DMS 273 treated with DMSO at 0.1 percent for 48 hours (cell line): ENCODE measurements at regions not wholly inside any gene's neighbourhood (a gene's known extent, or its start where the extent isn't known, plus 50 kb on each side); places are given as distances from the start of the nearest gene placed in this dataset.
A peak's percentile ranks its signal among the peaks of the same experiment; 100 is the strongest.

Experiments
- DNase-seq: peaks from one replicate; lab custom pipeline; 2025; lab: John Stamatoyannopoulos, UW

DNA sequence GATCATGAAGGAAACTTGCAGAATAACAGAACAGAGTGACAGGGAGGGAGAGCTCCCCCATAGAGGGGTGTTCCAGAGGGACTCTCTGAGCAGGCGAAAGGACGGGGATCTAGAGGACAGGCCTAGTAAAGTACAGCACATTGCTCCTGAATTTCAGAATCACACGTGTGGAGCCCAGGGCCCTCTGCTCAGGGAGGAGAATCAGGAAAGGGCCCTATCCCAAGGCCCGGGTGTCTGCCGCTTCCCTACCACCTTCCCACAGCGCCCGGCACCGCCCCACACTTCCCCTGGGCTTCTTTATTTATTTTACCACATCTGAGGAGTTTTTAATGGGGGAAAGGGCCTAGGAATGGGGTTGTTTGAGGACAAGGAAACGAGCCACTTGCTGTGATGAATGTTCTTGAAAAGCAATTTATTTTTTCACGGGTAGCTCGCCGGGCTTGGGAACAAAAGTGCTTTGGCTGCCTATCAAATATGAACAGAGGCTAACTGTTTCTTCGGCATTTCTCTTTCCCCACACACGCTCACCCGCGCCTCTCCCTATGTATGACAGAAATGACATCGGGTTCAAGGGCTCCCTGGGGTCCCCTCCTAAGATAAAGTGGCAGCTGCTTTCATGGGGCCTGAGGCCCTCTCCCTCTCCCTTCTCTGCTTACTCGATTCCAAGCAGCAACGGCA, 79.3 kb upstream of the GLI2 start:
- DNase-seq = no peak

DNA sequence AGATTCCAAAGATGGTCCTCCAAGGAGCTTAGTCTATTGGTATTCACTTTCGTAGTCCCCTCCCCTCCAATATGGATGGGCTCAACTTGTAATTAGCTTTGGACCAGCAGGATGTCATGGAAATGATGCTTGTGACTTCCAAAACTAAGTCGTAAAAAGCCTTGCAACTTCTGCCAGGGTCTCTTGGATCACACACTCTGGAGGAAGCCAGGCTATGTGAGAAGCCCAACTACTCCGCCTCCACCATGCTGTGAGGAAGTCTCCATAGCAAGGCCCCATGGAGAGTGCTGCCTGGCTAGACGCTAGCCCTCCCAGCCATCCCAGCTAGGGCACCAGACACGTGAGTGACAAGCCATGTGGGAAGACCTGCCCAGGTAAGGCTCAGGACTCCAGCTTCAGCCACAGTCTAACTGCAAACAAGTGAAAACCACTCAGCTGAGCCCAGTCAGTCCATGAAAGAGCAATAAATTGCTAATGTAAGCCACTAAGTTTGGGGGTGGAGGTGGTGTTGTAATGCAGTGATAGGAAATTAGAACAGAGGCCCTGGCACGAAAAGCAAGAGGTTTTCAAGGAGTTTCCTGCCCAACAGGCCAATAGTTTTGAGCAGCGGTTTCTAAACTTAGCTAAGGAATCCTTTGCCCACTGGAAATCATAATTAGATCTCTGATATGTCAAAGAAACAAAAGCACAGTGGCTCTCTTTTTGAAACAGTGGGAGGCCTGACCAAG, 77.5 kb upstream of the GLI2 start:
- no peak for DNase-seq

DNA sequence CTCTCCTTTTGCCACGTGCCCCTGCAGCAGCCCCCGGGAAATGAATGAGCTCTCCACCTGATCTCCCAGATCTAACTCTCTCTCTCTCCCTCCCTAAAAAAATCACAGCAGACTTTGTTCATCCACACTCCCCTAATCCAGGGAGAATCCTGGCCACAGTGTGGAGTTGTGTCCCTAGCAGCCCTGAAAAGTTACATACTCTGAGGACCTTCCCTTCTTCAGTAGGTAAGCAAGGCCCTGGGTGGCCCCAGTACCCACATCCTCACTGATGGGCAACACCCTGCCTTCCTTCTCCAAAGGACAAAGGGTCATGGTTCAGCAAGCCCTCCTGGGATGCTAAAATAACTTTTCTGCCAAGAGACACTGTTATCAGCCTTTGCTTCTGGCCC, 76.9 kb upstream of the GLI2 start:
- no peak for DNase-seq

DNA sequence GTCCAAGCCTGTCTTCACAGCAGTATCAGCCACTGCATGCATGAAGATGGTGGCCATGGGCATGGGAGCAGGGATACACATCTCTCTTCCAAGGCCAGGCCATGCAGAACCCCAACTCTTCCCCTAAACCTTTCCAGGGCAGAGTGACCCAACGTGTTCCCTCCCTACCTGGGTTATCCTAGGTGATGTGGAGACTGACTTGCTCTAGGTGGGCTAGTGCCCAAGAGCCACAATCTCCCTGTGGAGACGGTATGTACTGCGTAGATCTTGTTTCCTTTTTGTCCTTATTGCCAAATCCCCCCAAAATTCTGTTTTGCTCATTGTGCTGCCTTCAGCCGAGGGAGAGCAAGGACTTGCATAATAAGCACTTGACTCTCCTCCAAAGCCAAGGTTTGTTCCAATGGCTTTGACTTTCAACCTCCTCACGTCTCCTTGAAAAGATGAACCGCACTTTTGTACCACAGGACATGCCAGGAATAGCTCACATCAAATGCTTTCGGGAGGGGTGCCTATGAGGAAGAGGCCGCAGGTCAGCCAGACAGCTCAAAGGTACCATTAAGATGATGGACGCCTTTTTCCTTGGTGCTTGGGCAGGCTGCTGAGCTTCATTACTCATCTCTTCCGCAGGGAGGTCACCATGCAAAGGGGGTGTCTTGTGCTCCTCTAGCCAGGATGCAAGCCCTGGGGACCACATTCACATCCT, 76.2 kb upstream of the GLI2 start:
- no peak for DNase-seq

DNA sequence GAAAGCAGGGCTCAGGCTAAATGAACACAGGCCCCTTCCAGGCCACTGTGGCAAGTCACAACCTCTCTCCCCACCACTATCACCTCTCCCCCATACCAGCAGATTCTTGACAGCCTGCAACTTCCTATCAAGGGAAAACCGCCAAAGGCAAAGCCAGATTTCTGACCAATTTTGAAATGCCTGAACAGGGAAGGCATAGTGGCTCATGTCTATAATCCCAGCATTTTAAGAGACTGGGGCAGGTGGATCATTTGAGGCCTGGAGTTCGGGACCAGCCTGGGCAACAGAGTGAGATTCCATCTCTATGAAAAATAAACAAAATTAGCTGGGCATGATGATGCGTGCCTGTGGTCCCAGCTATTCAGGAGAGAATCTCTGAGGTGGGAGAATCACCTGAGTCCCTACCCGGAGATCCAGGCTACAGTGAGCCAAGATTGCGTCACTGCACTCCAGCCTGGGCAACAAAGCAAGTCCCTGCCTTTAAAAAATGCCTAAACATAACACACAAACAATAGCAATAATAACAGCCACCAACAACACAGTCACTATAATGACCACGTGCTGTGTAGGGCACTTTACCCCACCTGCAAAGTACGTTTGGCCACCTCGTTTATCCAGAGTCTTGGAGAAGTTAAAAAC, 75.5 kb upstream of the GLI2 start:
- no peak for DNase-seq

DNA sequence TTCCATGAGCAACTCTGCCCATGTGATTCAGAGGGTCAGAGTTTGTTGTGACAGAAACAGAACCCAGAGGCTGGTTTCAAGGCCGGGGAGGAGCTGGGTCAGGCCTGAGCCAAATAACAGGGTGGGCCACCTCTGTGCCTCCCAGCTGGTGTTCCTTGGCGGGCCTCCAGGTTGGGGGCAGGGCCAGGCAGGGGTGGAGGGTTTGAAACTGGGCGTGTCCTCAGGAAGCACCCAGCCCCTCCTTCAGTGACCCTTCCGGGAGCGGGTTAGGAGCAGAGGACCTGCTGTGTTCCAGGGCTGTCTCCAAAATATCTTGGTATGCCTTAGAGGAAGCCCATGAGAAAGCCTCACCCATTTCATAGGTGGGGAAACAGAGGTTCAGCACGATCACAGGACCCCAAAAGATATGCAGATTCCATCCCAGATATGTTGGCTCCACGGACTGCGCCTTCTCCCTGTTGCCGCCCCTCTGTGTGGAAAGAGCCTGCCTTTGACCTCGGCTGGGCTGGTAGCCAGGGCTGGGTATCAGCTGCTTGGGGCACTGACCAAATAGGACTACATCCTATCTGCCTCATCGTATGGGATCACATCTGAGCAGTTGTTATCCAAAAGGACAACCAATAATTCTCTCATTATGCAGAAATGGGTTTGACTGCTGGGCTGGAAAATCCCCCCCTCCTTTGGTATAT, 74.8 kb upstream of the GLI2 start:
- DNase-seq = no peak

DNA sequence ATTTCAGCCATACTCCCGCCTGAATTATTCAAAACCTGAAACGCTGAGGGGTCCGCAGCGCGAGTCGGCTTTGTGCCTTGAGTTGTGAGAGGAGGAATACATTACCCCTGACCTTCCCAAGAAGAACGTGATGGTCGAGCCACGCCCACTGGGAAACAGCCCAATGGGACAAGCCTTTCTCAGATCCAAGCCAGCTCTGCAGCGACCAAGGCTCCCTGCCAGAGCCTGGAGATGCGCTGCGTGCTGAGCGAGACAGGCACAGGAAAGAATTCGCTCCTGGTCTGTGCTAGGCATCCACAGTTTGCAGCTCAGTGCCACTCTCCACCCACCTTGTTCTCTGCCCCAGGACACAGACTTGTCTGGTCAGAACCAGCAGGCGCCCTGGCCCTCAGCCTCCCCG, 74.1 kb upstream of the GLI2 start:
- peak; percentile 2 for DNase-seq

DNA sequence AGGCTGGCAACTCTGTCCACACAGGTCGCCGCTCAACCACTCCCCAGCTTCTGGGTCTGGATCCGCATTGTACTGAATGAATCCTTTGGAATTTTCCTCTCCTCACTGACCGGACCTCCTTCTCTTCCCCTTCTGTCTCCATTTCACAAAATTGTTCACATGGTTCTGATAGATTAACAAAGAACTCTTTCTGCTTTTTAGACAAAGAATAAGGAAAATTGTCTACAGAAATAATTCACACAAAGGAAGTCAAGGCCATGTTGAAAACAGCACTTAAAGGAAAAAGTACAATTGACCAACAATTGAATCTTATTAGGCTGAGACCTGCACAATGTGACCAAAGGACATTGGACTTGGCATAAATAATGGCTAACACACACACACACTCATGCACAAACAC, 73.6 kb upstream of the GLI2 start:
- no peak for DNase-seq

DNA sequence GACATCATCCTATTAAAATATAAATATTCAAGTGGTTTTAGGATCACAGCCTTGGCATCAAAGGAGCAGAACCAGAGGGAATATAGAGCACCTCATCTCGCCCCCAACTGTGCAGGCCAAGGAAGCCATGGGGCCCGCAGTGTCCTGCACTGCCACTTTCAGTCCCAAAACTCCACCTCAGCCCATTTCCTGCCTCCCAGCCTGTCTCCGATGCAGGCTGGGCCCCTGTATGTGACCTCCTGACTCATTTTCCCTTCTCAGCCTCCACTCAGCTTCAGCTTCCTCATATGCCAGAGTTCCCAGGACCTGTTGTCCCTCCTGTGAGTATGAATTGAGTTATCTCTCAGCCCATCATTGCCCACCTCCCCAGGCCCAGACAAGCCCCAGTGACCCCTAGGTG, 72.9 kb upstream of the GLI2 start:
- DNase-seq = no peak

DNA sequence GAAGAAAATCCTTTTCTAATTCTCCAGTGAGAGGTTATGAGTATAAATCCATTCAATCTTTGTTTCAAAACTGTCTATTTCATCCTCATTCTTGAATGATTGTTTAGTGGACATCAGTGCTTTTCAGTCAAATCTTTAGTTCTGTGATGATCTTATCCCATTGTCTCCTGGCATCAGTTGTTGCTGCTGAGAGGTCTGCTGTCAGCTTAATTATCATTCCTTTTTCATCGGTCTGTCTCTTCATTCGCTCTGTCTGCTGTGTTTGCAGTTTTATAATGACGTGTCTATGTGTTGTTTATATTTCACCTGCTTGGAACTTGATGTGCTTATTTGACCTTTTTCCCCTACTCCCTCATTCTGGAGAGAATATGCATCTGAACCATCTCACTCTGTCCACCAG, 69.2 kb upstream of the GLI2 start:
- no peak for DNase-seq

DNA sequence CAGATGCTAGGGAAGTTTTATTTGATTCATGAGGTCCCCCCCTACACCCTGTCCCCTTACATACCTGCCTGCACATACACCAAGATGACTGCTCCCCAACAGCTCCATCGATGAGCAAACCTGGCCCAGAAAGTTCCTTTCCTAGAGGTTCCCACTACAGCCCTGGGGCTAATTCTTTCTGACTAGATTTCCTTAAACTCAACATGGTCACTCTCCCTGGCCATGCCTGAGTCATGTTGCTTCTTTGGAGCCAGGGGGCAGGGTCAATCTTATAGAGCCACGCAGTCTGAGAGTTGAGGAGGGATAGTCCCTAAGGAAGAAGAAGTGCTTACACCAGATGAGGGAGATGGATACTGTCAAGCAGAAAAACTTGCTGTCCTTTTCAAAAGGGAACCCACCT, 67.7 kb upstream of the GLI2 start:
- DNase-seq = no peak

DNA sequence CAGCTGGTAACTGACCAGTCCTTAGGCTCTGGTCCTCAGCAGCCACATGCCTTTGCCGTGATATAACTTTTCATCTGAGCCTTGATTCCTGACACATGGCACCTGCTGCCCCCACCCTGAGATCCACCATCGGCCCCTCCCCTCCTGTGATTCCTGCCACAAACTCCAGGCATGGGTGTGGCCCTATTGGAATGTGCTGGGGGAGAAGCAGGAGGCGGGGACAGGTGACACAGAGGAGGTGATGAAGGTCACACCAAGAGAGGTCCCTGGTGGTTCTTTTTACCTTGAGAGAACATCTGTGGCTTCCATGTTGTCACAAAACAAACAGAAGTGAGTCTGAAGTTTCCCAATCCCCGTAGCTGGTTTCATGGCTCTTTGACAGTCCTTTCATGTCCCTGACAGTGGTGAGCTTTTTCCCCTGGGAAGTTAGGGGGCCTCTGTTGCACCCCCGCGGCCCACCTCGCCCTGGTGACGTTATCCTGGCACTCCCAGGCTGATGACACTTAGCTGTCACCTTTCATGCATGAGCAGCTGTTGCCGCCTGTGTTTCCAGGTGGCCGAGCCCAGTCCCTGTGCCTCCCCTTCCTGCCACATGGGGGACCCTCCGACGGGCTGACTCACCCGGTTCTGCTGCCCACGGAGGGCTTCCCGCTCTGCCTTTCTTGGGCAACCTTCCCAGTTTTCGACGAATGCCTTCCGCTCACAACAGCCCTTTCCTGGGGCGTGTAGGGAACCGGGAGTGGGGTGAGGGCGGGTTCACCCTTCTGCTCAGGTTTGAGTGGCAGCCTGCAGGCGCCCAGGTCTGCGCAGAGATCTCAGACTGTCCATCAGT, 66.3 kb upstream of the GLI2 start:
- DNase-seq = peak; percentile 27

DNA sequence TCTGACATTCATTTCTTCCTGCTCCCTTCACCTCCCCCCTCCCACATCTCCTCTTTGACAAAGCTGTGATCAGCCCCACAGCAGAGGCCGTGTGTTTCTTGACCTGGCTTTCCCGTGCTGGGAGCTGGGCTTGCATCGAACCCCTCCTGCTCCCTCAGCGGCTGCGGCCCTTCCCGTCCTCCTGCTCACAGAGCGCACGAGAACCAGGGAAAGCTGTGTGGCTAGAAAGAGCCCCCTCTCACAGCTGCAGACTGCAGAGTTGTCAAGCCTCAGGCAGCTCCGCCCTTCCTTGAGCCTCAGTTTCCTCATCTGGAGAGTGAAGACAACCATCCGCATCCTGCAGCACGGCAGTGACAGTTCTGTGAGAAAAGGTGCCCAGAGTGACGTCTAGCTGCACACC, 65.7 kb upstream of the GLI2 start:
- DNase-seq = no peak

DNA sequence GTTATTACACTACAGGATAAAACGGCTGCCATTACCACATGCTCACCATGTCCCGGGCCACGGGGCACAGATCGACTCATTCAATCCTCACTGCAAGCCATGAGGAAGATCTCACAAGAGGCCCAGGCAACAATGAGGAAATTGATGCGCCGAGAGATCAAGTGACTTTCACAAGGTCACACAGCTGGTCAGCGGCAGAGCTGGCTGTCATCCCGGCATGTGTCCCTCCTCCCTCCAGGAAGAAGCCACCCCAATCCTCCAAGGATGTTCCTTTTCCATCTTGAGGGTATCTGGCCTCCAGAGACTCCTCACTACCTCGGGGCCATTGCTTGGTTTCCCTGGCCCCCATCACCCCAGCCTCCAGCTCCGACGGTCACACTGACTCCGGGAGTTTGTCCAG, 65.3 kb upstream of the GLI2 start:
- DNase-seq = no peak

DNA sequence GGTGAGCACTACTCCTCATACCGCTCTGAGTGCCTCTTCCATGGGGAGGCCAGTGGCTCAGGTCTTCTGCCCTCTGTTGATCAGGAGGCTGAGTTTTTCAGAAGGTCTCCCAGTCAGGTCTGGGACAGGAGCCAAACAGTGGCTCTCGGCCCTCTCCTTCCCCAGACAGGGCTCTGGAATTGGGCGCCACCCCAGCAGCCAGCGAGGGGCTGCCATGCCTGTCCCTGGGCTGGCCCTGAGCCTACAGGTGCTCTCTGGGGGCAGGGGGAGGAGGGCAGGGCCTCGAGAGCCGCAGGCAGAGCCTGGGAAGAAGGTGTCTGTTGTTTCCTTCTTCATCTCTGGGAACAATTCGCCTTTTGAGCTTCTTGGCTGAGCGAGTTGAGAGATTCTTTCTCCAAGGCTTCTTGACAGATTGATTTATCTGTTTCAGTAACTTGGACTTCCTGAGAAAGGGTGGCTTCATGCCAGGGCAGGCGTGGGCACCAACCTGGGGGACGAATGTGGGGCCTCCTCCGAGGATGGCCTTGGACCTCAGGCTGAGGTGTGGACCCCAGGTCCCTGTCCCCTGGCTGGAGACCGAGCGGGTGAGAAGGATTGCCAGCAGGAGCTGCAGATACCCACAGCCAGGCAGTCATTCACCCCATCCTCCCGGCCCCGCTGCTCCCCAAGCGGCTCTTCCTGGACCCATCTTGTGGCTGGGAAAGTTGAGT, 64.7 kb upstream of the GLI2 start:
- DNase-seq = no peak

DNA sequence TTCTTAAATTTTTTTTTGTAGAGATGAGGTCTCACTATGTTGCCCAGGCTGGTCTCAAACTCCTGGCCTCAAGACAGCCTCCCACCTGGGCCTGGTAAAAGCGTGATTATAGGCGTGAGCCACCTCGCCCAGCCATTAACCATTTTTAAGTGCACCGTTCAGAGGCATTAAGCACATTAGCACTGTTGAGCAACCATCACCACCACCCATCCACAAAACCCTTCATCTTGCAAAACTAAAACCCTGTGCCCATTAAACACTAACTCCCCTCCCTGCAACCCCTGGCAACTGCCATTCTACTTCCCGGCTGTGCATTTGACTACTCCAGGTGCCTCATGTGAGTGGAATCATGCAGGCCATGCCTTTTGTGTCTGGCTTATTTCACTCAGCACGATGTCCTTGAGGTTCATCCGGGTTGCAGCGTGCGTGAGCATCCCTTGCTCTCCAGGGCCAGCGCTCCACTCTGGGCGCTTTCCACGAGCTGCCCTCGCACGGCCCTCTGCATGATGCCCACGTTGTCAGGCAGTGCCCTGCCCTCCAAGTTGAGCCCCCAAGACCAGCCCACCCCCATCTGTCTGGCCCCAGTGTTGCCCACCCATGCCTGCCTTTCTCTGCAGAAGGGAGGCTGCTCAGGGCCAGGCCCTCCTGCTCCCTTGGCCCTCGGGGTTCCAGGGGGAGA, 63.0 kb upstream of the GLI2 start:
- DNase-seq = no peak

DNA sequence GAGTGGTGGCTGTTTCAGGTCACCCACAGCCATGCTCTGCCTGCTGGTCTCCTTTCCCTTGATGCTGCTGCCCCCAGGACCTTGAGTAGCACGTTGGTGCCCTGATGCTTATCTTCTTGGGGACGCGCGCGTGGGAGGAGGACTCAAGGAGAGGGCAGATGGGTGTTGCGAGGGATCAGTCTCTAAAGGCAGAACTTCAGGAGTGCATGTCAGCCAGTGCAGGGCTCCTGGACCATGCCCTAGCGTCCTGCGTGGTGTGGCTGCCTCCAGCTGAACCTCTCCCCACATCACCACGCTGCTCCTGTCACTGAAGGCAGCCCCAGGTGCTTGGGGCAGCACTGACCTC, 62.5 kb upstream of the GLI2 start:
- DNase-seq = no peak

DNA sequence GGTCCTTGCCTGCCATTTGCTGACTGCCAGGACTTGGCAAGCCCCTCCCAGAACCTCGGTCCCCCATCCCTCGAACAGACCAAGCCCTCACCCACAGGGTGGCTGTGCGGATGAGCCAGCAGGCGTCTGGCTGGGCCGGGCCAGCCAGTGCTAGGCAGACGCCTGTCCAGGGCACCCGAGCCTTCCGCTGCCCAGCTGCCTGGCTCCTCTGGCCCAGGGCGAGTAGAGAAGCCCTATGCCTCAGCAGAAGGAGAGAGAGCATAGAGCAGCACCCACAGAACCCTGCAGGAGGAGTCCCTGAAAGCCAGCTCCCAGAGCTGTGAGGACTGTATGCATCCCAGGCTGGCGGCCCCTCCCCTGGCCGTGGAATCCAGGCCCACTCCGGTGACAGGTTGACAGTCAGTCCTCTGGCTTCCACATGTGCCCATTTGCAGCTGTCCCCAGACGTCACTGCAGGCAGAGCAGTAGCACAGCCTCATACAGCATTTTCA, 62.1 kb upstream of the GLI2 start:
- DNase-seq = no peak

DNA sequence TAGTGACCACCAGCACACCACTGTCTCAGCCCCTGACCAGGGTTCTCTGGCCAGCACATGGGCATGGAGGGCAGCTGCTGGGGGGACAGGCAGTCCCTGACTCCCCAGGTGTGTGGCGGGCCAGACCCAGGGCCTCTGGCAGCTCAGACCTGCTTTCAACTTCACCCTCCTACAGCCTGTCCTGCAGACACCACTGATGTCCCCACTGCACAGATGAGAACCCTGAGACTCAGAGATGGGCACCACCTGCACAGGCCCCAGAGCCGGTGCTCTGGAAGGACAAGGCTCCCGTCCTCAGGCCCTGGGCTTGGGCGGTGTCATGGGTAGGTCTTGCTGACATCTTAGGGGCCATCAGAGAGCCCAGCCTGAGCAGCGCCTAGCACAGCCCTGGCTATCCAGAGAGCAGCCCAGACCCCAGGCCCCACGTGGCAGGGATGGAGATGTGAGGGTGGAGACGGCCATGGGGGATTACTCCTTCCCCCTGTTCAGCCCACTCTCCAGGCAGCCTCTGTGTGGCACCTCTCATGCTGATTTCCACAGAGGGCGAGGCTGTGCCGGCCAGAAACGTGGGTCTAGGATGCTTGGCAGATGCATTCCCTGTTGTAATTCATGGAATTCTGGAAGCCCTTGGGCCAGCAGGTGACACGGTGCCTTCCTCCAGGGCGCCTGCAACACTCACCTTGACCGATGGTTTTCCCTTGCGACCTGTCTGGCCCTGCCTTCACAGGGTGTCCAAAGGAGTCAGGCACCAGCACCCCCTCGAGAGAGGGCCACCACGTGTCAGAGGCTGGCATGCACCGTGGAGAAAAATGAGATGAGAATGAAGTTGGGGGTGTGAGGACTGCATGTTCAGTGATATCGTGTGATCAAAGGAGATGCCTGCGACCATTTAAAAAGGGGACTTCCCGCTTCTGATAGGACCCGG, 61.2 kb upstream of the GLI2 start:
- DNase-seq = no peak
